ENCODE measurements at regions not wholly inside any gene's neighbourhood (a gene's known extent, or its start where the extent isn't known, plus 50 kb on each side); places are given as distances from the start of the nearest gene placed in this dataset.

GRCh38 chr13:34294483-34295129, 476.7 kb downstream of the RFC3 start:
- Histone ChIP-seq H3K9me2 (ENCODE audit: insufficient read depth) (no peaks in the 10 kb centered on the region), H3K9me3 (ENCODE audit: control insufficient read depth in 1 of 2, insufficient read depth in 1 of 2, low read depth in 1 of 2, low read length in 2 of 2) (no peaks in the 10 kb centered on the region), H3K9ac (ENCODE audit: low read length) (no peak overlapping the region), H3K79me2 (ENCODE audit: insufficient read depth, low read length) (no peaks in the 10 kb centered on the region), H3K4me3 (replicated peaks in 1 of 2; ENCODE audit: low read depth in 1 of 2, low read length in 2 of 2) (no peak overlapping the region), H3K27ac (ENCODE audit: low read depth, low read length) (no peak overlapping the region), H3K27me3 (ENCODE audit: insufficient read depth, low read length) (no peaks in the 10 kb centered on the region), H3K4me1 (ENCODE audit: control insufficient read depth in 1 of 2, insufficient read depth in 2 of 2, low read length in 2 of 2) (no peaks in the 10 kb centered on the region), H4K20me1 (ENCODE audit: insufficient read depth) (no peaks in the 10 kb centered on the region), H3K4me2 (ENCODE audit: low read length) (no peak overlapping the region), H3K36me3 (ENCODE audit: control insufficient read depth in 1 of 2, insufficient read depth in 2 of 2, low read length in 2 of 2) (no peaks in the 10 kb centered on the region), H2AFZ (ENCODE audit: low read depth, low read length, poor library complexity, severe bottlenecking) (no peak overlapping the region)
- ChIA-PET CTCF (no interaction called here), RAD21 (ENCODE audit: low non-redundant PET in 1 of 2, low total read pairs in 2 of 2, uncharacterized antibody in 2 of 2, unreplicated experiment in 2 of 2) (no interaction called here), POLR2A (no interaction called here)
- ATAC-seq = no peak
- TF ChIP-seq POLR2A (IDR thresholded peaks at IDR 0.05; ENCODE audit: borderline replicate concordance, extremely low read depth, insufficient read depth, insufficient read length) (no peak), EZH2phosphoT487 (IDR thresholded peaks at IDR 0.05; ENCODE audit: borderline replicate concordance) (no peak), JUND (IDR thresholded peaks at IDR 0.05) (no peak), SP1 (IDR thresholded peaks at IDR 0.05; ENCODE audit: low read depth) (no peak), POLR2AphosphoS5 (IDR thresholded peaks at IDR 0.05; ENCODE audit: low read depth, low read length) (no peak), CBX3 (IDR thresholded peaks at IDR 0.05; ENCODE audit: low read depth) (no peak), ZBTB33 (IDR thresholded peaks at IDR 0.05; ENCODE audit: extremely low read depth, insufficient replicate concordance, low read length) (no peak), SIN3A (IDR thresholded peaks at IDR 0.05; ENCODE audit: low read depth) (no peak), TCF7L2 (IDR thresholded peaks at IDR 0.05; ENCODE audit: borderline replicate concordance, extremely low read depth, insufficient read depth, insufficient read length) (no peak), ZNF274 (IDR thresholded peaks at IDR 0.05; ENCODE audit: low read depth, low read length) (no peak), EZH2 (IDR thresholded peaks at IDR 0.05) (no peak)
- TF ChIP-seq, protein P1, sequence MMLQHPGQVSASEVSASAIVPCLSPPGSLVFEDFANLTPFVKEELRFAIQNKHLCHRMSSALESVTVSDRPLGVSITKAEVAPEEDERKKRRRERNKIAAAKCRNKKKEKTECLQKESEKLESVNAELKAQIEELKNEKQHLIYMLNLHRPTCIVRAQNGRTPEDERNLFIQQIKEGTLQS (IDR thresholded peaks at IDR 0.05) = no peak
- intact Hi-C loops (cut with micrococcal nuclease) = no loop called here
- BruUV-seq (replicated peaks) = no TSS peak
- DNase-seq (ENCODE audit: low read depth, low spot score) = no peak
